ENCODE measurements at regions not wholly inside any gene's neighbourhood (a gene's known extent, or its start where the extent isn't known, plus 50 kb on each side); places are given as distances from the start of the nearest gene placed in this dataset.
"Not testable (repeated sequence)": the region's sequence is repeated elsewhere in the genome, so short reads cannot be mapped to it uniquely, and the experiment has no call there.

DNA sequence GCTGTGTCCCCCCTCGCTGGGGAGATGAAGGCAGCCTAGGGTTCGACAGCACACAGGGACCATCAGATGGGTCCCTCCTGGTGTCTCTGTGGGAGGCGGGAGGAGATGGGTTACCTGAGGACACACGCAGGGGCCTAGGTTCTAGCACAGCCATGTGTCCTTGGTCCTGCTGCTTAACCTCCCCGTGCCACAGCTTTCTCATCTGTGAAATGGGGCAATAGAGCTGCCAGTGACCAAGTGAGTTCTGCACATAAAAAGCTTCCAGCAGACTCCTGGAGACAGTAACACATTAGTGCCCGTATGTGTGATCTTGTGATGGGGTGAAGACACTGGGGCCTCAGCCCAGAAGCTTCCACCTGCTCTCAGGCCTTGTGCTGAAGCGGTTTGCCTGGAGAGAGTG is 96.0 kb upstream of the GSE1 start:
- Mint-ChIP-seq H3K36me3 (ENCODE audit: low read depth, unreplicated experiment) (peaks cover 5% of the 10 kb centered on the region), H3K4me1 (ENCODE audit: low read depth, unreplicated experiment) (peaks cover 10% of the 10 kb centered on the region), H3K9me3 (ENCODE audit: unreplicated experiment) (no peaks in the 10 kb centered on the region), H3K4me3 (ENCODE audit: unreplicated experiment) (no peak overlapping the region), H3K27ac (ENCODE audit: unreplicated experiment) (no peak overlapping the region), H3K27me3 (ENCODE audit: low read depth, unreplicated experiment) (peaks cover 19% of the 10 kb centered on the region)
- Histone ChIP-seq H3K4me1 (ENCODE audit: insufficient read depth, low read length) (peaks cover 18% of the 10 kb centered on the region), H3K4me2 (ENCODE audit: low read length) (no peak overlapping the region), H2AFZ (ENCODE audit: low read depth, low read length) (no peak overlapping the region), H3K9me3 (ENCODE audit: insufficient read depth, low read depth, low read length) (peaks cover 2% of the 10 kb centered on the region), H3K36me3 (ENCODE audit: insufficient read depth, low read length) (no peaks in the 10 kb centered on the region), H4K20me1 (ENCODE audit: insufficient read depth, low read length) (peaks cover 45% of the 10 kb centered on the region), H3K79me2 (ENCODE audit: insufficient read depth, low read length) (no peaks in the 10 kb centered on the region), H3K27ac (ENCODE audit: low read depth, low read length) (no peak overlapping the region), H3K4me3 (ENCODE audit: insufficient read depth, low read depth, low read length) (no peak overlapping the region), H3K27me3 (ENCODE audit: insufficient read depth, low read length) (no peaks in the 10 kb centered on the region), H3K9ac (ENCODE audit: low read length) (no peak overlapping the region)
- no peak for FAIRE-seq
- DNase-seq (ENCODE audit: low read depth), result no peak
- TF ChIP-seq, protein P1, sequence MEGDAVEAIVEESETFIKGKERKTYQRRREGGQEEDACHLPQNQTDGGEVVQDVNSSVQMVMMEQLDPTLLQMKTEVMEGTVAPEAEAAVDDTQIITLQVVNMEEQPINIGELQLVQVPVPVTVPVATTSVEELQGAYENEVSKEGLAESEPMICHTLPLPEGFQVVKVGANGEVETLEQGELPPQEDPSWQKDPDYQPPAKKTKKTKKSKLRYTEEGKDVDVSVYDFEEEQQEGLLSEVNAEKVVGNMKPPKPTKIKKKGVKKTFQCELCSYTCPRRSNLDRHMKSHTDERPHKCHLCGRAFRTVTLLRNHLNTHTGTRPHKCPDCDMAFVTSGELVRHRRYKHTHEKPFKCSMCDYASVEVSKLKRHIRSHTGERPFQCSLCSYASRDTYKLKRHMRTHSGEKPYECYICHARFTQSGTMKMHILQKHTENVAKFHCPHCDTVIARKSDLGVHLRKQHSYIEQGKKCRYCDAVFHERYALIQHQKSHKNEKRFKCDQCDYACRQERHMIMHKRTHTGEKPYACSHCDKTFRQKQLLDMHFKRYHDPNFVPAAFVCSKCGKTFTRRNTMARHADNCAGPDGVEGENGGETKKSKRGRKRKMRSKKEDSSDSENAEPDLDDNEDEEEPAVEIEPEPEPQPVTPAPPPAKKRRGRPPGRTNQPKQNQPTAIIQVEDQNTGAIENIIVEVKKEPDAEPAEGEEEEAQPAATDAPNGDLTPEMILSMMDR (IDR thresholded peaks at IDR 0.05; ENCODE audit: insufficient read depth, low read depth, low read length), result no peak
- no peak for TF ChIP-seq EZH2 (IDR thresholded peaks at IDR 0.05; ENCODE audit: insufficient read depth, low read length)

- H3K9me3 Mint-ChIP-seq (ENCODE audit: unreplicated experiment), result no peaks in the 10 kb centered on the region
- no peak overlapping the region for H3K27ac Mint-ChIP-seq (ENCODE audit: unreplicated experiment)
- H3K4me1 Mint-ChIP-seq (ENCODE audit: low read depth, unreplicated experiment), result peaks cover 12% of the 10 kb centered on the region
- peaks cover 2% of the 10 kb centered on the region for H3K9me3 ChIP-seq (ENCODE audit: insufficient read depth, low read depth, low read length)
- H3K27me3 Mint-ChIP-seq (ENCODE audit: low read depth, unreplicated experiment), result peaks cover 19% of the 10 kb centered on the region
- FAIRE-seq (no peak), DNase-seq (ENCODE audit: low read depth) (no peak)
- peaks cover 6% of the 10 kb centered on the region for H3K36me3 Mint-ChIP-seq (ENCODE audit: low read depth, unreplicated experiment)
- no peaks in the 10 kb centered on the region for H3K36me3 ChIP-seq (ENCODE audit: insufficient read depth, low read length)
- TF ChIP-seq EZH2 (IDR thresholded peaks at IDR 0.05; ENCODE audit: insufficient read depth, low read length), result no peak
- TF ChIP-seq, protein P1 (IDR thresholded peaks at IDR 0.05; ENCODE audit: insufficient read depth, low read depth, low read length), result no peak
- H3K4me1 ChIP-seq (ENCODE audit: insufficient read depth, low read length), result peaks cover 18% of the 10 kb centered on the region
- H3K79me2 ChIP-seq (ENCODE audit: insufficient read depth, low read length), result no peaks in the 10 kb centered on the region
- H3K4me3 ChIP-seq (ENCODE audit: insufficient read depth, low read depth, low read length), result no peak overlapping the region
- H4K20me1 ChIP-seq (ENCODE audit: insufficient read depth, low read length), result peaks cover 46% of the 10 kb centered on the region
- no peak overlapping the region for H3K9ac ChIP-seq (ENCODE audit: low read length)
- H3K4me3 Mint-ChIP-seq (ENCODE audit: unreplicated experiment), result no peak overlapping the region
- H3K27ac ChIP-seq (ENCODE audit: low read depth, low read length), result no peak overlapping the region
- no peaks in the 10 kb centered on the region for H3K27me3 ChIP-seq (ENCODE audit: insufficient read depth, low read length)
- H3K4me2 ChIP-seq (ENCODE audit: low read length), result no peak overlapping the region
- H2AFZ ChIP-seq (ENCODE audit: low read depth, low read length), result no peak overlapping the region
Measured at GRCh38 chr16:85517563-85518179, 95.5 kb upstream of the GSE1 start.

- FAIRE-seq, result no peak
Measured at GRCh38 chr16:85518398-85519049, 94.6 kb upstream of the GSE1 start.

GRCh38 chr16:85519050-85519440 is 94.1 kb upstream of the GSE1 start:
- H3K4me3 ChIP-seq (ENCODE audit: insufficient read depth, low read depth, low read length); H3K4me3 Mint-ChIP-seq (ENCODE audit: unreplicated experiment); H3K36me3 Mint-ChIP-seq (ENCODE audit: low read depth, unreplicated experiment); H3K79me2 ChIP-seq (ENCODE audit: insufficient read depth, low read length); H3K4me2 ChIP-seq (ENCODE audit: low read length); FAIRE-seq; DNase-seq (ENCODE audit: low read depth); H2AFZ ChIP-seq (ENCODE audit: low read depth, low read length); H3K27ac Mint-ChIP-seq (ENCODE audit: unreplicated experiment); H3K9me3 Mint-ChIP-seq (ENCODE audit: unreplicated experiment); H3K9me3 ChIP-seq (ENCODE audit: insufficient read depth, low read depth, low read length); H3K9ac ChIP-seq (ENCODE audit: low read length); H3K27ac ChIP-seq (ENCODE audit: low read depth, low read length); H3K27me3 ChIP-seq (ENCODE audit: insufficient read depth, low read length); H3K36me3 ChIP-seq (ENCODE audit: insufficient read depth, low read length): not testable (repeated sequence)
- H4K20me1 ChIP-seq (ENCODE audit: insufficient read depth, low read length), result peaks cover 51% of the 10 kb centered on the region
- peaks cover 24% of the 10 kb centered on the region for H3K4me1 ChIP-seq (ENCODE audit: insufficient read depth, low read length)
- Mint-ChIP-seq H3K27me3 (ENCODE audit: low read depth, unreplicated experiment) (peaks cover 15% of the 10 kb centered on the region), H3K4me1 (ENCODE audit: low read depth, unreplicated experiment) (peaks cover 12% of the 10 kb centered on the region)

More at GRCh38 chr16:85518398-85519049, 94.6 kb upstream of the GSE1 start:
- no peak for DNase-seq (ENCODE audit: low read depth)
- H3K36me3 ChIP-seq (ENCODE audit: insufficient read depth, low read length), result no peaks in the 10 kb centered on the region
- H2AFZ ChIP-seq (ENCODE audit: low read depth, low read length), result no peak overlapping the region
- H4K20me1 ChIP-seq (ENCODE audit: insufficient read depth, low read length), result peaks cover 51% of the 10 kb centered on the region
- Mint-ChIP-seq H3K4me1 (ENCODE audit: low read depth, unreplicated experiment) (peaks cover 12% of the 10 kb centered on the region), H3K36me3 (ENCODE audit: low read depth, unreplicated experiment) (peaks cover 6% of the 10 kb centered on the region), H3K27me3 (ENCODE audit: low read depth, unreplicated experiment) (peaks cover 15% of the 10 kb centered on the region), H3K4me3 (ENCODE audit: unreplicated experiment) (no peak overlapping the region), H3K27ac (ENCODE audit: unreplicated experiment) (no peak overlapping the region), H3K9me3 (ENCODE audit: unreplicated experiment) (no peaks in the 10 kb centered on the region)
- no peaks in the 10 kb centered on the region for H3K79me2 ChIP-seq (ENCODE audit: insufficient read depth, low read length)
- H3K9ac ChIP-seq (ENCODE audit: low read length), result no peak overlapping the region
- no peak for TF ChIP-seq EZH2 (IDR thresholded peaks at IDR 0.05; ENCODE audit: insufficient read depth, low read length)
- TF ChIP-seq, protein P1 (IDR thresholded peaks at IDR 0.05; ENCODE audit: insufficient read depth, low read depth, low read length), result no peak
- no peak overlapping the region for H3K4me3 ChIP-seq (ENCODE audit: insufficient read depth, low read depth, low read length)
- H3K27me3 ChIP-seq (ENCODE audit: insufficient read depth, low read length), result no peaks in the 10 kb centered on the region
- H3K4me1 ChIP-seq (ENCODE audit: insufficient read depth, low read length), result peaks cover 22% of the 10 kb centered on the region
- no peak overlapping the region for H3K27ac ChIP-seq (ENCODE audit: low read depth, low read length)
- H3K4me2 ChIP-seq (ENCODE audit: low read length), result no peak overlapping the region
- H3K9me3 ChIP-seq (ENCODE audit: insufficient read depth, low read depth, low read length), result peaks cover 2% of the 10 kb centered on the region
